ENCODE measurements at regions not wholly inside any gene's neighbourhood (a gene's known extent, or its start where the extent isn't known, plus 50 kb on each side); places are given as distances from the start of the nearest gene placed in this dataset.

DNA sequence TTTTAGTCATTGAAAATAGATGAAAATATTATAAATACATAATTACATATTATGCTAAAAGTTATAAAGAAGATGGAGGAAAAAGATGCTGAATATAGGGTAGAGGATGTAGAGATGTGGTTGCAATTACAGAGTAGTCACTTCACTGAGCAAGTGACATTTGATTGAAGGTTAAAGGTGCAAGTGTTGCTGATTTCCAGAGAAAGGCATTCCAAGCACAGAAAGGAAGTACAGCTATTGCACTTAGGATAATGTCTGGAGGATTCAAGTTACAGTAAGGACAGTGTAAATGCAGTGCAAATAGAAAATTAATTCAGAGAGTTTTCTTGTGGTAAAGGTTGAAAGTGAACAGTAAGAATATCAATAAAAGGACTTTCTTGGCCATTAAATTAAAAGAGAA is 1721.8 kb downstream of the PCDH9 start:
- TF ChIP-seq, protein P1, sequence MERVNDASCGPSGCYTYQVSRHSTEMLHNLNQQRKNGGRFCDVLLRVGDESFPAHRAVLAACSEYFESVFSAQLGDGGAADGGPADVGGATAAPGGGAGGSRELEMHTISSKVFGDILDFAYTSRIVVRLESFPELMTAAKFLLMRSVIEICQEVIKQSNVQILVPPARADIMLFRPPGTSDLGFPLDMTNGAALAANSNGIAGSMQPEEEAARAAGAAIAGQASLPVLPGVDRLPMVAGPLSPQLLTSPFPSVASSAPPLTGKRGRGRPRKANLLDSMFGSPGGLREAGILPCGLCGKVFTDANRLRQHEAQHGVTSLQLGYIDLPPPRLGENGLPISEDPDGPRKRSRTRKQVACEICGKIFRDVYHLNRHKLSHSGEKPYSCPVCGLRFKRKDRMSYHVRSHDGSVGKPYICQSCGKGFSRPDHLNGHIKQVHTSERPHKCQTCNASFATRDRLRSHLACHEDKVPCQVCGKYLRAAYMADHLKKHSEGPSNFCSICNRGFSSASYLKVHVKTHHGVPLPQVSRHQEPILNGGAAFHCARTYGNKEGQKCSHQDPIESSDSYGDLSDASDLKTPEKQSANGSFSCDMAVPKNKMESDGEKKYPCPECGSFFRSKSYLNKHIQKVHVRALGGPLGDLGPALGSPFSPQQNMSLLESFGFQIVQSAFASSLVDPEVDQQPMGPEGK (CRISPR knock-in tag; IDR thresholded peaks at IDR 0.05; ENCODE audit: borderline replicate concordance) = no peak
- TF ChIP-seq ZFP3 (CRISPR knock-in tag; IDR thresholded peaks at IDR 0.05) (no peak), BACH2 (CRISPR knock-in tag; IDR thresholded peaks at IDR 0.05; ENCODE audit: borderline replicate concordance) (no peak), ISL1 (CRISPR knock-in tag; IDR thresholded peaks at IDR 0.05) (no peak), RARB (CRISPR knock-in tag; IDR thresholded peaks at IDR 0.05) (no peak), TOX (CRISPR knock-in tag; IDR thresholded peaks at IDR 0.05; ENCODE audit: borderline replicate concordance) (no peak), ZFP30 (CRISPR knock-in tag; IDR thresholded peaks at IDR 0.05) (no peak), ZNF565 (CRISPR knock-in tag; conservative IDR thresholded peaks at IDR 0.05; ENCODE audit: low read depth) (no peak)
- TF ChIP-seq, protein P2, sequence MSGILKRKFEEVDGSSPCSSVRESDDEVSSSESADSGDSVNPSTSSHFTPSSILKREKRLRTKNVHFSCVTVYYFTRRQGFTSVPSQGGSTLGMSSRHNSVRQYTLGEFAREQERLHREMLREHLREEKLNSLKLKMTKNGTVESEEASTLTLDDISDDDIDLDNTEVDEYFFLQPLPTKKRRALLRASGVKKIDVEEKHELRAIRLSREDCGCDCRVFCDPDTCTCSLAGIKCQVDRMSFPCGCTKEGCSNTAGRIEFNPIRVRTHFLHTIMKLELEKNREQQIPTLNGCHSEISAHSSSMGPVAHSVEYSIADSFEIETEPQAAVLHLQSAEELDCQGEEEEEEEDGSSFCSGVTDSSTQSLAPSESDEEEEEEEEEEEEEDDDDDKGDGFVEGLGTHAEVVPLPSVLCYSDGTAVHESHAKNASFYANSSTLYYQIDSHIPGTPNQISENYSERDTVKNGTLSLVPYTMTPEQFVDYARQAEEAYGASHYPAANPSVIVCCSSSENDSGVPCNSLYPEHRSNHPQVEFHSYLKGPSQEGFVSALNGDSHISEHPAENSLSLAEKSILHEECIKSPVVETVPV (CRISPR knock-in tag; IDR thresholded peaks at IDR 0.05) = no peak
- TF ChIP-seq, protein P3, sequence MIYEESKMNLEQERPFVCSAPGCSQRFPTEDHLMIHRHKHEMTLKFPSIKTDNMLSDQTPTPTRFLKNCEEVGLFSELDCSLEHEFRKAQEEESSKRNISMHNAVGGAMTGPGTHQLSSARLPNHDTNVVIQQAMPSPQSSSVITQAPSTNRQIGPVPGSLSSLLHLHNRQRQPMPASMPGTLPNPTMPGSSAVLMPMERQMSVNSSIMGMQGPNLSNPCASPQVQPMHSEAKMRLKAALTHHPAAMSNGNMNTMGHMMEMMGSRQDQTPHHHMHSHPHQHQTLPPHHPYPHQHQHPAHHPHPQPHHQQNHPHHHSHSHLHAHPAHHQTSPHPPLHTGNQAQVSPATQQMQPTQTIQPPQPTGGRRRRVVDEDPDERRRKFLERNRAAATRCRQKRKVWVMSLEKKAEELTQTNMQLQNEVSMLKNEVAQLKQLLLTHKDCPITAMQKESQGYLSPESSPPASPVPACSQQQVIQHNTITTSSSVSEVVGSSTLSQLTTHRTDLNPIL (CRISPR knock-in tag; IDR thresholded peaks at IDR 0.05; ENCODE audit: low read depth) = no peak
